WTC11 (cell line): ENCODE measurements at regions not wholly inside any gene's neighbourhood (a gene's known extent, or its start where the extent isn't known, plus 50 kb on each side); places are given as distances from the start of the nearest gene placed in this dataset.

ENCODE experiments used
- ATAC-seq: fragments of 200-7000 bp; cut with Tn5 transposase; 2 replicates; pipeline ENCODE4 v1.10.0; 2021; ENCODE audit warnings: mild to moderate bottlenecking, moderate library complexity
- CTCF ChIA-PET: fragments of 300-600 bp; sonication (Branson Sonifier 250); formaldehyde crosslinking; loops from one replicate; lab custom pipeline; 2021; ENCODE audit warnings: antibody characterized with exemption; lab: Charles Lee
- POLR2A ChIA-PET: fragments of 350-600 bp; sonication (Branson Sonifier 250); formaldehyde crosslinking; loops from one replicate; lab custom pipeline; 2021; ENCODE audit warnings: antibody characterized with exemption; lab: Charles Lee
- DNase-seq: peaks from one replicate; pipeline ENCODE4 v3.0.0; 2021; ENCODE audit warnings: low spot score
- H3K27ac Mint-ChIP-seq: 2 replicates; pipeline ENCODE4 v1.8.0; 2021; ENCODE audit warnings: mixed read lengths
- H3K27me3 Mint-ChIP-seq: 2 replicates; pipeline ENCODE4 v1.8.0; 2021; ENCODE audit warnings: low read depth, mild to moderate bottlenecking, moderate library complexity, mixed read lengths
- H3K36me3 Mint-ChIP-seq: 2 replicates; pipeline ENCODE4 v1.8.0; 2021; ENCODE audit warnings: mixed read lengths
- H3K4me1 Mint-ChIP-seq: 2 replicates; pipeline ENCODE4 v1.8.0; 2022; ENCODE audit warnings: mixed read lengths
- H3K4me3 Mint-ChIP-seq: 2 replicates; pipeline ENCODE4 v1.8.0; 2021; ENCODE audit warnings: mild to moderate bottlenecking, moderate library complexity, mixed read lengths
- H3K9me3 Mint-ChIP-seq: 2 replicates; pipeline ENCODE4 v1.8.0; 2021; ENCODE audit warnings: mixed read lengths
- ATF1 ChIP-seq: sonication (generic); formaldehyde crosslinking; IDR thresholded peaks from 2 replicates; pipeline ENCODE4 v1.8.1; 2023; ENCODE audit warnings: mild to moderate bottlenecking, moderate library complexity, missing genetic modification reagents
- CDX4 ChIP-seq: fragments of 250-450 bp; sonication (Bioruptor Pico); IDR thresholded peaks from 2 replicates; pipeline ENCODE4 v1.9.0; 2021; ENCODE audit warnings: moderate library complexity, mild to moderate bottlenecking, inconsistent platforms, borderline replicate concordance
- CREM ChIP-seq: sonication (generic); formaldehyde crosslinking; IDR thresholded peaks from 2 replicates; pipeline ENCODE4 v1.8.1; 2022; ENCODE audit warnings: mild to moderate bottlenecking, missing genetic modification reagents, moderate library complexity
- E2F1 ChIP-seq: sonication (generic); formaldehyde crosslinking; IDR thresholded peaks from 2 replicates; pipeline ENCODE4 v1.8.0; 2022; ENCODE audit warnings: mild to moderate bottlenecking, missing genetic modification reagents
- E2F5 ChIP-seq: sonication (generic); formaldehyde crosslinking; IDR thresholded peaks from 2 replicates; pipeline ENCODE4 v1.8.1; 2022; ENCODE audit warnings: mild to moderate bottlenecking, moderate library complexity, missing genetic modification reagents
- ELF4 ChIP-seq: sonication (generic); formaldehyde crosslinking; IDR thresholded peaks from 2 replicates; pipeline ENCODE4 v1.8.1; 2022; ENCODE audit warnings: low read depth, mild to moderate bottlenecking, moderate library complexity, missing genetic modification reagents
- FOXJ3 ChIP-seq: sonication (generic); formaldehyde crosslinking; IDR thresholded peaks from 2 replicates; pipeline ENCODE4 v1.9.0; 2021; ENCODE audit warnings: missing genetic modification reagents, mild to moderate bottlenecking, borderline replicate concordance
- KAT7 ChIP-seq: sonication (generic); formaldehyde crosslinking; IDR thresholded peaks from 2 replicates; pipeline ENCODE4 v1.8.1; 2023; ENCODE audit warnings: missing genetic modification reagents, mild to moderate bottlenecking, borderline replicate concordance
- MLX ChIP-seq: sonication (generic); formaldehyde crosslinking; IDR thresholded peaks from 2 replicates; pipeline ENCODE4 v1.8.1; 2023; ENCODE audit warnings: mild to moderate bottlenecking, missing genetic modification reagents, moderate library complexity
- NR3C1 ChIP-seq: sonication (generic); formaldehyde crosslinking; conservative IDR thresholded peaks from 2 replicates; pipeline ENCODE4 v1.8.1; 2023; ENCODE audit warnings: low read depth, mild to moderate bottlenecking, missing genetic modification reagents
- OVOL2 ChIP-seq: fragments of 250-450 bp; sonication (Bioruptor Pico); IDR thresholded peaks from 2 replicates; pipeline ENCODE4 v1.9.0; 2021; ENCODE audit warnings: mild to moderate bottlenecking, borderline replicate concordance
- PRRX2 ChIP-seq: fragments of 250-450 bp; sonication (Bioruptor Pico); IDR thresholded peaks from 2 replicates; pipeline ENCODE4 v1.8.0; 2021; ENCODE audit warnings: mild to moderate bottlenecking
- RORB ChIP-seq: fragments of 250-450 bp; sonication (Bioruptor Pico); IDR thresholded peaks from 2 replicates; pipeline ENCODE4 v1.9.0; 2021; ENCODE audit warnings: mild to moderate bottlenecking
- USF1 ChIP-seq: sonication (generic); formaldehyde crosslinking; IDR thresholded peaks from 2 replicates; pipeline ENCODE4 v1.8.0; 2022; ENCODE audit warnings: mild to moderate bottlenecking, missing genetic modification reagents
- ZNF138 ChIP-seq: sonication (generic); formaldehyde crosslinking; conservative IDR thresholded peaks from 2 replicates; pipeline ENCODE4 v1.8.1; 2022; ENCODE audit warnings: mild to moderate bottlenecking, moderate library complexity, missing genetic modification reagents
- ZNF317 ChIP-seq: sonication (generic); formaldehyde crosslinking; IDR thresholded peaks from 2 replicates; pipeline ENCODE4 v1.8.1; 2023; ENCODE audit warnings: low read depth, mild to moderate bottlenecking, moderate library complexity, missing genetic modification reagents, borderline replicate concordance
- ZNF396 ChIP-seq: fragments of 250-450 bp; sonication (Bioruptor Pico); IDR thresholded peaks from 2 replicates; pipeline ENCODE4 v1.8.0; 2021; ENCODE audit warnings: mild to moderate bottlenecking, moderate library complexity, borderline replicate concordance
- ZNF423 ChIP-seq: fragments of 250-450 bp; sonication (Bioruptor Pico); IDR thresholded peaks from 2 replicates; pipeline ENCODE4 v2.1.2; 2022; ENCODE audit warnings: mild to moderate bottlenecking, moderate library complexity
- TF ChIP-seq, protein P1 (sequence below): fragments of 250-450 bp; sonication (Bioruptor Pico); IDR thresholded peaks from 2 replicates; pipeline ENCODE4 v1.9.0; 2021; ENCODE audit warnings: mild to moderate bottlenecking
- TF ChIP-seq, protein P2 (sequence below): sonication (generic); formaldehyde crosslinking; IDR thresholded peaks from 2 replicates; pipeline ENCODE4 v1.8.0; 2022; ENCODE audit warnings: mild to moderate bottlenecking, missing genetic modification reagents
- TF ChIP-seq, protein P3 (sequence below): fragments of 250-450 bp; sonication (Bioruptor Pico); IDR thresholded peaks from 2 replicates; pipeline ENCODE4 v1.9.0; 2021; ENCODE audit warnings: mild to moderate bottlenecking, borderline replicate concordance

- TF ChIP-seq E2F5 (CRISPR knock-in tag) (no peak), FOXJ3 (CRISPR knock-in tag) (no peak), ATF1 (no peak), ZNF317 (no peak), RORB (CRISPR knock-in tag) (no peak)
Observed at GRCh38 chr5:126000507-126000906, 422.7 kb upstream of the GRAMD2B start (continued).

- DNase-seq (no peak), ATAC-seq (no peak; the same call in 1 of the 2 replicates)
- ChIA-PET POLR2A (no interaction called here), CTCF (no interaction called here)
- H3K36me3 Mint-ChIP-seq = peaks cover 9% of the 10 kb centered on the region; the same call in 1 of the 2 replicates
- no peak for TF ChIP-seq KAT7 (CRISPR knock-in tag)
- H3K27me3 Mint-ChIP-seq = no peaks in the 10 kb centered on the region
- H3K9me3 Mint-ChIP-seq = peaks cover 16% of the 10 kb centered on the region
- no peak overlapping the region for H3K27ac Mint-ChIP-seq
- H3K4me3 Mint-ChIP-seq = no peak overlapping the region
- peaks cover 19% of the 10 kb centered on the region for H3K4me1 Mint-ChIP-seq
Observed at GRCh38 chr5:126002222-126002897, 420.8 kb upstream of the GRAMD2B start.

DNA sequence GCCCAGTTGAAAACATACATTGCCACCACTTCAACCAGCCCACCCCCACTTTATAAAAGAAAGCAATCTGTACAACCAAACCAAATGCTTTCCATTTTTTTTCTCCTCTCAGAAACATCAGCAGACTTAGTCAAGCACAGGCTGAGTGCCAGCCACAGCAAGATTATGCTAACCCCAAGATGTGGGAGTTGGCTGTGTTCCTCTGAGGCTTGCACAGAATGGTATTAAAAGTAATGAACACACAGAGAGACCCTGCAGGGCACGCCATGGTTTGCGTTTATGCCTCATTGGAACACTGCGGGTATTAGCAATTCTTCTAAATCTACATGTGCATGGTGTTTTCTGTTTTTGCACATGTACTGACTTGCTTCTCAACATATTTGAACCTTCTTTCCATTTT is 419.9 kb upstream of the GRAMD2B start:
- no peak for ATAC-seq
- H3K36me3 Mint-ChIP-seq = 0 out of 2 replicates have a peak, but pooled peaks cover 3% of the 10 kb centered on the region
- TF ChIP-seq ZNF138 (CRISPR knock-in tag) = no peak
- no peak for TF ChIP-seq CREM
- TF ChIP-seq, all 79 proteins: peak for 0
- H3K4me3 Mint-ChIP-seq = no peak overlapping the region
- POLR2A ChIA-PET = no interaction called here
- peaks cover 10% of the 10 kb centered on the region for H3K9me3 Mint-ChIP-seq
- DNase-seq = no peak
- peaks cover 24% of the 10 kb centered on the region for H3K4me1 Mint-ChIP-seq
- CTCF ChIA-PET = no interaction called here
- H3K27ac Mint-ChIP-seq = no peak overlapping the region
- H3K27me3 Mint-ChIP-seq = no peaks in the 10 kb centered on the region

DNA sequence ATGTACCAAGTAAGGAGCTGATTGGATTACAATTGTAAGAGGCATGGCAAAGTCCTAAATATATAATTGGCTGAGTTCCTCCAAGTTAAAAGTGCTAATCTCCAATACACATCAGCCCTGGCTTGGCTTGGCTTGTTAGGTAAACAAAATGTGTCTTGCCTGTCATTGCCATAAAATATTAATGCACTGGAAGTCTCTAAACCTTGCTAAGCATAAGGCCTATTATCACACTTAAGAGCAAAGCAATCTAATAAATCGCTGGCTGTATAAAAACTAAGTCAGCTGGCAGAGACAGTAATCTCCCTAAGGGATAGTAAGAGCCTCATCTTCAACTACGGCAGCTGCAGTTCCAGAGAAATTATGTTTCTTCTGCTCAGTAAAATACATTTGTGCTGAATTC is 418.6 kb upstream of the GRAMD2B start:
- ATAC-seq (no peak), DNase-seq (no peak)
- Mint-ChIP-seq H3K27ac (no peak overlapping the region), H3K4me1 (peaks cover 37% of the 10 kb centered on the region), H3K9me3 (no peaks in the 10 kb centered on the region), H3K27me3 (no peaks in the 10 kb centered on the region; the same call in 1 of the 2 replicates), H3K4me3 (no peak overlapping the region), H3K36me3 (no peaks in the 10 kb centered on the region)
- ChIA-PET CTCF (no interaction called here), POLR2A (no interaction called here)
- TF ChIP-seq, protein P1, sequence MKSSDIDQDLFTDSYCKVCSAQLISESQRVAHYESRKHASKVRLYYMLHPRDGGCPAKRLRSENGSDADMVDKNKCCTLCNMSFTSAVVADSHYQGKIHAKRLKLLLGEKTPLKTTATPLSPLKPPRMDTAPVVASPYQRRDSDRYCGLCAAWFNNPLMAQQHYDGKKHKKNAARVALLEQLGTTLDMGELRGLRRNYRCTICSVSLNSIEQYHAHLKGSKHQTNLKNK (CRISPR knock-in tag) = no peak
- TF ChIP-seq, protein P2, sequence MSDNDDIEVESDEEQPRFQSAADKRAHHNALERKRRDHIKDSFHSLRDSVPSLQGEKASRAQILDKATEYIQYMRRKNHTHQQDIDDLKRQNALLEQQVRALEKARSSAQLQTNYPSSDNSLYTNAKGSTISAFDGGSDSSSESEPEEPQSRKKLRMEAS (CRISPR knock-in tag) = no peak
- TF ChIP-seq E2F1 (no peak), USF1 (CRISPR knock-in tag) (no peak), OVOL2 (CRISPR knock-in tag) (no peak), ZNF396 (CRISPR knock-in tag) (no peak), ELF4 (CRISPR knock-in tag) (no peak), NR3C1 (CRISPR knock-in tag) (no peak), MLX (CRISPR knock-in tag) (no peak), ZNF423 (CRISPR knock-in tag) (no peak), ZNF317 (no peak), PRRX2 (CRISPR knock-in tag) (no peak), RORB (CRISPR knock-in tag) (no peak), CDX4 (CRISPR knock-in tag) (no peak)
- TF ChIP-seq, protein P3, sequence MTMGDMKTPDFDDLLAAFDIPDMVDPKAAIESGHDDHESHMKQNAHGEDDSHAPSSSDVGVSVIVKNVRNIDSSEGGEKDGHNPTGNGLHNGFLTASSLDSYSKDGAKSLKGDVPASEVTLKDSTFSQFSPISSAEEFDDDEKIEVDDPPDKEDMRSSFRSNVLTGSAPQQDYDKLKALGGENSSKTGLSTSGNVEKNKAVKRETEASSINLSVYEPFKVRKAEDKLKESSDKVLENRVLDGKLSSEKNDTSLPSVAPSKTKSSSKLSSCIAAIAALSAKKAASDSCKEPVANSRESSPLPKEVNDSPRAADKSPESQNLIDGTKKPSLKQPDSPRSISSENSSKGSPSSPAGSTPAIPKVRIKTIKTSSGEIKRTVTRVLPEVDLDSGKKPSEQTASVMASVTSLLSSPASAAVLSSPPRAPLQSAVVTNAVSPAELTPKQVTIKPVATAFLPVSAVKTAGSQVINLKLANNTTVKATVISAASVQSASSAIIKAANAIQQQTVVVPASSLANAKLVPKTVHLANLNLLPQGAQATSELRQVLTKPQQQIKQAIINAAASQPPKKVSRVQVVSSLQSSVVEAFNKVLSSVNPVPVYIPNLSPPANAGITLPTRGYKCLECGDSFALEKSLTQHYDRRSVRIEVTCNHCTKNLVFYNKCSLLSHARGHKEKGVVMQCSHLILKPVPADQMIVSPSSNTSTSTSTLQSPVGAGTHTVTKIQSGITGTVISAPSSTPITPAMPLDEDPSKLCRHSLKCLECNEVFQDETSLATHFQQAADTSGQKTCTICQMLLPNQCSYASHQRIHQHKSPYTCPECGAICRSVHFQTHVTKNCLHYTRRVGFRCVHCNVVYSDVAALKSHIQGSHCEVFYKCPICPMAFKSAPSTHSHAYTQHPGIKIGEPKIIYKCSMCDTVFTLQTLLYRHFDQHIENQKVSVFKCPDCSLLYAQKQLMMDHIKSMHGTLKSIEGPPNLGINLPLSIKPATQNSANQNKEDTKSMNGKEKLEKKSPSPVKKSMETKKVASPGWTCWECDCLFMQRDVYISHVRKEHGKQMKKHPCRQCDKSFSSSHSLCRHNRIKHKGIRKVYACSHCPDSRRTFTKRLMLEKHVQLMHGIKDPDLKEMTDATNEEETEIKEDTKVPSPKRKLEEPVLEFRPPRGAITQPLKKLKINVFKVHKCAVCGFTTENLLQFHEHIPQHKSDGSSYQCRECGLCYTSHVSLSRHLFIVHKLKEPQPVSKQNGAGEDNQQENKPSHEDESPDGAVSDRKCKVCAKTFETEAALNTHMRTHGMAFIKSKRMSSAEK (CRISPR knock-in tag) = no peak
